OCI-LY7 (cell line): ENCODE measurements at regions not wholly inside any gene's neighbourhood (a gene's known extent, or its start where the extent isn't known, plus 50 kb on each side); places are given as distances from the start of the nearest gene placed in this dataset.

ENCODE experiments used
- BruUV-seq: library from RNA; stranded (reverse); fragments of 400-500 nt; replicated peaks from 2 replicates; lab custom pipeline; 2021; lab: Mats Ljungman, UMichigan
- CTCF ChIA-PET: fragments of 300-600 bp; sonication (Branson Sonifier 250); formaldehyde crosslinking; loops from one replicate; lab custom pipeline; 2022; ENCODE audit warnings: antibody characterized with exemption; ENCODE audit not compliant: unreplicated experiment; lab: Charles Lee
- POLR2A ChIA-PET: fragments of 300-600 bp; sonication (Branson Sonifier 250); formaldehyde crosslinking; loops from one replicate; lab custom pipeline; 2022; ENCODE audit warnings: antibody characterized with exemption; lab: Charles Lee
- DNase-seq: peaks from one replicate; pipeline ENCODE4 v3.0.0-alpha.2; 2015; ENCODE audit warnings: low spot score
- H2AFZ ChIP-seq: fragments of 200-600 bp; sonication (generic), shearing (Covaris generic); 2 replicates; pipeline ENCODE4 v1.6.1; 2014; ENCODE audit warnings: mild to moderate bottlenecking, antibody characterized with exemption, low read length, moderate library complexity
- H3K27ac ChIP-seq: fragments of 200-600 bp; sonication (generic); 2 replicates; pipeline ENCODE4 v1.5.1; 2014; ENCODE audit warnings: mixed run types, low read depth, mild to moderate bottlenecking, moderate library complexity, low read length, inconsistent platforms; ENCODE audit not compliant: poor library complexity, severe bottlenecking
- H3K36me3 ChIP-seq: fragments of 200-600 bp; sonication (generic); 2 replicates; pipeline ENCODE4 v1.6.1; 2014; ENCODE audit warnings: mild to moderate bottlenecking, antibody characterized with exemption, low read length, moderate library complexity, mixed read lengths; ENCODE audit not compliant: insufficient read depth
- H3K4me1 ChIP-seq: fragments of 200-600 bp; sonication (generic); 2 replicates; pipeline ENCODE4 v1.5.1; 2014; ENCODE audit warnings: mild to moderate bottlenecking, low read length; ENCODE audit not compliant: insufficient read depth, poor library complexity, severe bottlenecking
- H3K4me2 ChIP-seq: fragments of 200-600 bp; sonication (generic); 2 replicates; pipeline ENCODE4 v1.6.1; 2014; ENCODE audit warnings: mild to moderate bottlenecking, low read length
- H3K4me3 ChIP-seq: fragments of 200-600 bp; sonication (generic); 2 replicates; pipeline ENCODE4 v1.5.1; 2014; ENCODE audit warnings: mild to moderate bottlenecking, low read depth, low read length; ENCODE audit not compliant: poor library complexity, severe bottlenecking
- H3K79me2 ChIP-seq: fragments of 200-600 bp; sonication (generic); 2 replicates; pipeline ENCODE4 v1.6.1; 2016; ENCODE audit warnings: low read depth, mild to moderate bottlenecking, low read length, moderate library complexity, mixed read lengths; ENCODE audit not compliant: insufficient read depth
- H3K9me2 ChIP-seq: fragments of 200-600 bp; sonication (generic); 2 replicates; pipeline ENCODE4 v1.6.1; 2016; ENCODE audit warnings: mild to moderate bottlenecking, low read length, mixed read lengths; ENCODE audit not compliant: insufficient read depth
- H3K9me3 ChIP-seq: fragments of 200-600 bp; sonication (generic); 2 replicates; pipeline ENCODE4 v1.6.1; 2014; ENCODE audit warnings: mild to moderate bottlenecking, mixed run types, low read length, mixed read lengths
- H4K20me1 ChIP-seq: fragments of 200-600 bp; sonication (generic); 2 replicates; pipeline ENCODE4 v1.6.1; 2014; ENCODE audit warnings: mild to moderate bottlenecking, antibody characterized with exemption, low read length, moderate library complexity, mixed read lengths; ENCODE audit not compliant: insufficient read depth
- CTCF ChIP-seq: fragments of 200-600 bp; sonication (generic); conservative IDR thresholded peaks from 2 replicates; pipeline ENCODE4 v1.5.1; 2014; ENCODE audit warnings: mild to moderate bottlenecking, antibody characterized with exemption, low read length, moderate library complexity, mixed read lengths
- EZH2phosphoT487 ChIP-seq: fragments of 200-600 bp; sonication (generic); IDR thresholded peaks from 2 replicates; pipeline ENCODE4 v1.6.1; 2018; ENCODE audit warnings: low read depth, borderline replicate concordance, mild to moderate bottlenecking, mixed run types, antibody characterized with exemption, low read length, moderate library complexity, mixed read lengths
- intact Hi-C: fragments of 100-400 bp; cut with micrococcal nuclease; formaldehyde crosslinking; loops from one replicate; pipeline ENCODE4 v1.10.0; 2022; ENCODE audit not compliant: unreplicated experiment

- Histone ChIP-seq H3K9me2 (no peaks in the 10 kb centered on the region), H3K9me3 (no peaks in the 10 kb centered on the region), H4K20me1 (no peaks in the 10 kb centered on the region), H2AFZ (no peak overlapping the region), H3K4me1 (no peaks in the 10 kb centered on the region), H3K27ac (no peak overlapping the region), H3K79me2 (no peaks in the 10 kb centered on the region), H3K4me2 (no peak overlapping the region), H3K4me3 (no peak overlapping the region), H3K36me3 (no peaks in the 10 kb centered on the region)
- POLR2A ChIA-PET = no interaction called here
- intact Hi-C loops = no loop called here
- CTCF ChIA-PET = no interaction called here
- no peak for DNase-seq
- BruUV-seq = no TSS peak
- TF ChIP-seq EZH2phosphoT487 (no peak), CTCF (no peak)
Observed at GRCh38 chr15:95160316-95160715, 929.0 kb downstream of the MCTP2 start.

- CTCF ChIA-PET = no interaction called here
Observed at GRCh38 chr15:95162069-95162468, 930.7 kb downstream of the MCTP2 start.

GRCh38 chr15:95162531-95162930 lies 931.2 kb downstream of the MCTP2 start:
- no peak overlapping the region for H2AFZ ChIP-seq
- no peak overlapping the region for H3K4me2 ChIP-seq
- H3K9me2 ChIP-seq = no peaks in the 10 kb centered on the region
- ChIA-PET POLR2A (no interaction called here), CTCF (no interaction called here)
- no peak for TF ChIP-seq CTCF
- TF ChIP-seq EZH2phosphoT487 = no peak
- no peaks in the 10 kb centered on the region for H3K79me2 ChIP-seq
- no peaks in the 10 kb centered on the region for H3K36me3 ChIP-seq
- BruUV-seq = no TSS peak
- no peak for DNase-seq
- intact Hi-C loops = no loop called here
- H3K27ac ChIP-seq = no peak overlapping the region
- H3K4me3 ChIP-seq = no peak overlapping the region
- no peaks in the 10 kb centered on the region for H3K9me3 ChIP-seq
- no peaks in the 10 kb centered on the region for H4K20me1 ChIP-seq
- no peaks in the 10 kb centered on the region for H3K4me1 ChIP-seq

More at GRCh38 chr15:95162069-95162468, 930.7 kb downstream of the MCTP2 start:
- no peaks in the 10 kb centered on the region for H3K9me3 ChIP-seq
- H3K36me3 ChIP-seq = no peaks in the 10 kb centered on the region
- DNase-seq = no peak
- no TSS peak for BruUV-seq
- H3K9me2 ChIP-seq = no peaks in the 10 kb centered on the region
- POLR2A ChIA-PET = no interaction called here
- no peaks in the 10 kb centered on the region for H4K20me1 ChIP-seq
- intact Hi-C loops = no loop called here
- no peaks in the 10 kb centered on the region for H3K4me1 ChIP-seq
- no peak overlapping the region for H3K4me3 ChIP-seq
- H2AFZ ChIP-seq = no peak overlapping the region
- TF ChIP-seq EZH2phosphoT487 (no peak), CTCF (no peak)
- H3K79me2 ChIP-seq = no peaks in the 10 kb centered on the region
- no peak overlapping the region for H3K27ac ChIP-seq
- H3K4me2 ChIP-seq = no peak overlapping the region
